ENCODE measurements at regions not wholly inside any gene's neighbourhood (a gene's known extent, or its start where the extent isn't known, plus 50 kb on each side); places are given as distances from the start of the nearest gene placed in this dataset.
"Not testable (repeated sequence)": the region's sequence is repeated elsewhere in the genome, so short reads cannot be mapped to it uniquely, and the experiment has no call there.

DNA sequence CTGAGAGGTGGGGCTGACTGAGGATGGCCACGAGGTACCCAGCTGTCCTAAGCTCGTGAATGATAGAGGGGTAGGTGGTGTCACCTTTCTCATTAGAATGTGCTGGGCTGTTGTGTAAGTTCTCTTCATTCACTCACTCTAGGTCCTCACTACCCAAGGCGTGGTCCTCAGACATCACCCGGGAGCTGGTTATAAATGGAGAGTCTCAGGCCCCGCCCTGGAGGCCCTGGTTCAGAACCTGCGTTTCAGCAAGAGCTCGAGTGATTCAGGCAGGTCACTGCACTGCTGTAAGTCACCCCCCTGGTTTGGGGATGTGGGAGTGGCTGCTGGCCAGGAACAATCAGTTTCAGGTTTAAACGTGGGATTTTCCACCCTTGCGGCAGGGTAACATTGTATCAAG lies 139.8 kb downstream of the FOXL1 start:
- DNase-seq: no peak

GRCh38 chr16:86722970-86723369 lies 144.6 kb downstream of the FOXL1 start:
- DNase-seq: no peak

GRCh38 chr16:86723689-86724088 lies 145.3 kb downstream of the FOXL1 start:
- DNase-seq: no peak

- DNase-seq: no peak
Observed at GRCh38 chr16:86725401-86725800, 147.1 kb downstream of the FOXL1 start.

DNA sequence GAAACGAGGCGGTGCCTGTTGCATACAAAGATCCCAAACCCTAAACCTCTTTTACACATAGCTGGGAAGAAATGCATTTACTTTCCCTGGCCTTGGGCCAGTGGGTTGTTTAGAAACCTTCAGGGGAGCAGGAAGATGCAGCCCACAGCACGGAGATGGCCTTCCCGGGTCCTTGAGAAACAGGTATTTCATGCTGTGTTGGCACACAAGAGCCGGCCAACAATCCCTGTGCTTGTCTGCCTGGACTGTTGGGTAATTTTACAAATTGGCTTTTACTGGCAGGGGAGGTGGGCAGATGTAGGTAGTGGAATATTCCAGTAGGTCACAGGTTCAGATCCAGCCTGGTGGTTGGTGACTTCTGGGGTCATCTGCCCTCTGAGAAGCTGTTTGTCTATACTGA lies 148.0 kb downstream of the FOXL1 start:
- no peak for DNase-seq

- no peak for DNase-seq
Observed at GRCh38 chr16:86727131-86727530, 148.8 kb downstream of the FOXL1 start.

- no peak for DNase-seq
Observed at GRCh38 chr16:86727632-86728031, 149.3 kb downstream of the FOXL1 start.

DNA sequence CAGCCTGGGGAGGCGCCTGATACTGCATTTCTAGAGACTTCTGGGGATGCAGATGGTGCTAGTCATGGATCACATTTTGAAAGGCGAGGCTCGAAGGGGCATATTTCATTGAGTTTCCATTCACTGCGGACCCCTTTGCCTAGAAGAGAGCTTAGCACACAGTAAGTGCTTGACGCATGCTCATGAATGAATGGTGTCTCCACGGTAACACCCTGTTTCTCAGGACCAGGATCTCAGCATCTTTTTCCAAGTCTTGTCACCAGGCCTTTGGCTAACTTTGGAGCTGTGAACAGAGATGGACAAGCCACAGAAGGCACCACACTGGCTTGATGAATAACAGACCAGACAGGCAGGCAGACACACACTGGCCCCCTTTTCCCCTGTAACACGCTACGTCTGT lies 151.3 kb downstream of the FOXL1 start:
- no peak for DNase-seq

DNA sequence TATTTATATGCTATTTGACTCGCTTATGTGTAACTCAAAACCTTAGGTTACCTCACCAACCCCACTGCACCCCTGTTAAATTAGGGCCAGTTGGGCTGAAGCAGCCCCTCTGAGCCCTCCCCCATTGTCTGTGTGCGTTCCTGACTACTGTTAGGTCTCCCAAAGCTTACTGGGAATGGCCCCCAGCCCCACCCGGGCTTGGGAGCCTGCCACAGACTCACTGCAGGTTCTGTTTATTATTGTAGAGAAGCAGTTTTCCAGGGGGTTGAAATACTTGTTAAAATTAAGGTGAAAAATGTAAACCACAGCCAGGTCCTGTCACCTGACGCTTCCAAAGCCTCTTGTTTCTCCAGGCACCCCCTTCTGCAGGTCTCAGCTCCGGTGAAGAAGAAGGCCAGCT lies 151.7 kb downstream of the FOXL1 start:
- no peak for DNase-seq

GRCh38 chr16:86730597-86730996 lies 152.2 kb downstream of the FOXL1 start:
- no peak for DNase-seq

DNA sequence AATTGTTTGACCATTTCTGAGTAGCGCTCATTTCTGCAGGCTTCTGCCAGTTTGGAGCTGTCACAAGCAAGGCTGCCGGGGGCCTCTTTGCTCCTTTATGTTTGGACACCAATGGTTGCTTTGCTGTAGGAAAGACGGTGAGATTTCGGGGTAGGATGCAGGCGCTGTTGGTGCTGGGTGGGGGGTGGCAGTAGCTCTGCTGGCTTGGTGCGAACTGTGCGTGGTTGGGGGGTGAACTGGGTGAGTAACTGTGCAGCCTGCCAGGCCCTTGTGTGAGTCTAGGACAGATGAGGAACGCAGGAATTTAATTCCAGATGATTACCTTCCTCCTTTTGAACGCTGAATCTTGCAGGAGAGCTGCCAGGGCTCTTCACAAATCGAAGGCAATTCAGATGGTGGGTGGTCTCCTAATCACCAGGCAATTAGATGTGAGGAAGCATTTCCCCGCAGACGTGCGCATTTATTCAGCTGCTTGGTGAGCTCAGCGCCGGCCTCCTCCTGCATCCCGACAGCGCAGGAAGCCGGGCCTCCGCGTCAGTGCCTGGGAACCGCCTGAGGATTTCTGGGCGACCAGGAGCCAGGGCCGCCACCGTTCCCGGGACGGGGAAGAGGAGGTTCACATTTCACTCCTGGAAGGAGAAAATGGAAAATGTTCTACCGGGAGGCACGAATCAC lies 154.4 kb downstream of the FOXL1 start:
- DNase-seq: no peak

DNA sequence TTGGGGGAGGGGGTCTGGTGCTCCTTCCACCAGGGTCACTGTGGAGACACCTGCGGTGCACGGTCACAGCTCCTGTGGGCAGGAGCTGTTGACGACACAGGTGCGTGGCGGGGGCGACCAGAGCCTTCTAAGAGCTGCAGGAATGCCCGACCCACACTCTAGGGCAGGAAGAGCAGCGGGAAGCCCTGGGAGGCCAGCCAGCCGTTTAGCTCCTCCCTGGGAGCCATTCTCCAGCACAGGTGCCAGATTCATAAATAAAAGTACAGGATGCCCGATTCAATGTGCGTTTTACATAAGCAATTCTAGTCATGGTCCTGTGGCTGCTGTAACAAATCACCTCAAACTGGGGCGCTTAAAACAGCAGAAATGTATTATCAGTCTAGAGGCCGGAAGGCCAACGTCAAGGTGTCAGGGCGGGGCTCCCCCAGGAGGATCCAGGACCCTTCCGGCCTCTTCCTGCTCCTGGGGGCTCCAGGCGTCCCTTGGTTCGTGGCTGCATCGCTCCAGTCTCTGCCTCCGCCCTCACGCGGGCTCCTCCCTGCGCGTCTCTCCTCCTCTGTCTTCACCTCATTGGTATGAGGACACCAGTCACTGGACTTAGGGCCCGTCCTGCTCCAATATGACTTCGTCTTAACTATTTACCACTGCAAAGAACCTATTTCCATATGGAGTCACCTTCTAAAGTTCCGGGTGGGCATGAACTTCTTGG lies 155.4 kb downstream of the FOXL1 start:
- no peak for DNase-seq

GRCh38 chr16:86734543-86735460 lies 156.5 kb downstream of the FOXL1 start:
- no peak for DNase-seq

DNA sequence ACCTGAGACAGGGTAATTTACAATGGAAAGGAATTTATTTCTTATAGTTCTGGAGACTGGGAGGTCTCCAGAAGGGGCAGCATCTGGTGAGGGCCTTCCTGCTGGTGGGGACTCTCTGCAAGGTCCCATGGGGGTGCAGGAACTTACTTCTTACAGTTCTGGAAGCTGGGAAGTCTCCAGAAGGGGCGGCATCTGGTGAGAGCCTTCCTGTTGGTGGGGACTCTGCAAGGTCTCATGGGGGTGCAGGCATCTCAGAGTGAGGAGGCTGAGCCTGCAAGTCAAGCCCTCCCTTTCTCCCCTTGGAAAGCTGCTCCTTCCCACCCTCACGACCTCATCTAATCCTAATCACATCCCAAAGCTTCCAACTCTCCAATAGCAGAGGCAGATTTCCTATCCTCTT lies 157.4 kb downstream of the FOXL1 start:
- DNase-seq: no peak

GRCh38 chr16:86736502-86736901 lies 158.2 kb downstream of the FOXL1 start:
- no peak for DNase-seq

DNA sequence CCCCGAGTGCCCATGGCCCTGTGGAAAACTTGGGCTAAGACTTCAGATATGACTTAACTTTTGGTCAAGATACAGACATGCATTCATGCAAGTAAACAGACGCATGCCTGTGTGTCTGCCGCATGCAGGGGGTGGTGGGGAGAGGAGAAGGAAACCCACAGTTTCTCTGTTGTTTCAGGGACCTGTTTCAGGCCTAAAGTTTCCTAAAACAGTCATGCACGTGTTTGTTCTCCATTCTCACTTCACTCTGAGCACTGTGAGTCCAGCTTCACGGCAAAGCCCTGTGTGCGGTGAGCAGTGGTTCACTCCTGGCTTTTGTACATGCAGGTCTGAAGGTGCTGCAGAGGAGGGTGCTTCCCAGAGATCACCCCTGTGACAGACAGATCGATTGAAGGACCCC lies 158.7 kb downstream of the FOXL1 start:
- no peak for DNase-seq

- not testable (repeated sequence) for DNase-seq
Observed at GRCh38 chr16:86738322-86738721, 160.0 kb downstream of the FOXL1 start.

DNA sequence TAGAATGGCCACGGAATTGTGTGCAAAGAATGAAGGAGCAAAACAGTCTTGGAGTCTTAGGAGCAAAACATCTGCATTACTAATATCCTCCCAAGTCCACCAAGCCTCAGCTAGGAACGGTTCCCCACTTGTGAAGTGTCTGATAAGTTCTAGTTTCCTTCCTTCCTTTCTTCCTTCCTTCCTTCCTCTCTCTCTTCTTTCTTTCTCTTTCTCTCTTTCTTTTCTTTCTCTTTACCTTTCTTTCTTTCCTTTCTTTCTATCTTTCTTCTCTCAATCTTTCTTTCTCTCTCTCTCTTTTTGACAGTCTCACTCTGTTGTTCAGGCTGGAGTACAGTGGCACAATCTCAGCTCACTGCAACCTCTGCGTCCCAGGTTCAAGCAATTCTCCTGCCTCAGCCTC lies 160.8 kb downstream of the FOXL1 start:
- no peak for DNase-seq

DNA sequence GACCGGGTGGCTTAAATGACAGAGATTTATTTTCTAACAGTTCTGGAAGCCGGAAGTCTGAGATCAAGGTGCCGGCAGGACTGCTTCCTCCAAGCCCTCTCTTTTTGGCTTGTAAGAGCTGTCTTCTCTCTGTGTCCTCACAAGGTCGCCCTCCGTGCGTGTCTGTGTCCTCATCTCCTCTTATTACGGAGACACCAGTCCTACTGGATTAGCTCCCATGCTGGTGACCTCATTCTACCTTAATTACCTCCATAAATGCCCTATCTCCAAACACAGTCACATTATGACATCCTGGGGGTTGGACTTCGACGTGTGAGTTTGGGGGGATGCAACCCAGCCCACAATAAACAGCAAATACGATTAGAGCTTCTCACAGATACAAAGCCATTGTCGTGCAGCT lies 161.5 kb downstream of the FOXL1 start:
- no peak for DNase-seq

DNA sequence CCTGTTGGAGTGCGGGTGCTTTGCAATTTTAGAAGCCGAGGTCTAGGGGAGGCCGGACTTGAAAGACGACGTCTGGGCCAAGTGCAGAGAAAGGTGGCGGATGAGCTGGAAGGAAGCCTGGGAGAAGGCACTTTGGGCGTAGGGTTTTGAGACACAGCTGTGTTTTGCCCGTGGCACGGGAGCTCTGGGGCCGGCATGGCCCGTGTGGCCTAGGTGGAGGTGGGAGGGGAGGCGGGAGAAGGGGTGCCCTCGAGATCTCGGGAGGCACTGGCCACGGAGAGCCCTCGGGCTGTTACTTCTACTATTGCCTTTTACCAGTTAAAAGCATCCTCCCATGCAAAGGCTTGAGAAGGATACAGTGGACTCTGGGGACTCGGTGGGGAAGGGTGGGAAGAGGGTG lies 161.9 kb downstream of the FOXL1 start:
- DNase-seq: no peak

DNA sequence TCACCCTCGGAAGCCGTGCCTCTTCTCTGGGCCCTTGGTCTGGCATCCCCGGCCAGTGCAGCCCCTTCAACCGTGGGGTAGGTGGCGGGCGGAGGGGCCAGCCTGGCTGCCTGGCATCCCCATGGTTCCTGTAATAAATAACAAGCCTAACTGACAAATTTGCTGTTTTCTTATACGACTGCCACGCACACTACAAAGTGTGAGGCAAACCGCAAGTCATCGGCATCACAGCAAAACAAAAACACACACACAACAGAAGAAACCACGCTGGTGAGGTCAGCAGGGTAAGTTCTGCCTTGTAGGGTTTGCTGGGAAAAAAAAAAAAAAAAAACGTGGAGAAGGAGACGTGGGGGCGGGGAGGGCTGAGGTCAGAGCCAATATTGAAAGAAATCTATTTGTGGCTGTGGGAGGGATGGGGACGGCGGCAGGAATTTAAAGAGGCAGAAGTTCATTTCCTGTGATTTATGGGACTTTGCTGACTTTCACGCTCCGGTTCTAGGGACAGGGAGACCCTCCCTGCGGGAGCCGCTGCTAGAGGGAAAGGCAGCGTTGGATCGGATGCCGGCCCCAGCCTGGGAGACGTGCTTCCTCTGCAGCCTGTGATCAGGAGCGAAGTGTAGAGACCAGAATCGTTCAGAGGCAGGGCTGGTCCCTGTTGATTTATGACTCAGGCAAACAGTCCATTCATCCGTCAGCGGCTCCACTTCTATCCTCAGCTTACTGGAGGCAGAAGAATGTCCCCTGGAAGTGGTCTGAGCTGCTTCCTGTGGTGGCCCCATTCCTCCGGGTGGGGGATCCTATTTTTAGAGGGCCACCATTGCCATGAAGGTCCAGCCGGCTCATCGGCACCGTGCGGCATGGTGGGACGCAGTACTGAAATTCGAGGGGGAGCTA lies 162.8 kb downstream of the FOXL1 start:
- no peak for DNase-seq

GRCh38 chr16:86747761-86748160 lies 169.4 kb downstream of the FOXL1 start:
- no peak for DNase-seq

- no peak for DNase-seq
Observed at GRCh38 chr16:86748652-86749051, 170.3 kb downstream of the FOXL1 start.

Data from activated naive CD4-positive, alpha-beta T cell treated with anti-CD3 and anti-CD28 coated beads, Interleukin-2, amount 50 U/mL, for 16 hours (primary cell).